ENCODE measurements at regions not wholly inside any gene's neighbourhood (a gene's known extent, or its start where the extent isn't known, plus 50 kb on each side); places are given as distances from the start of the nearest gene placed in this dataset.

DNA sequence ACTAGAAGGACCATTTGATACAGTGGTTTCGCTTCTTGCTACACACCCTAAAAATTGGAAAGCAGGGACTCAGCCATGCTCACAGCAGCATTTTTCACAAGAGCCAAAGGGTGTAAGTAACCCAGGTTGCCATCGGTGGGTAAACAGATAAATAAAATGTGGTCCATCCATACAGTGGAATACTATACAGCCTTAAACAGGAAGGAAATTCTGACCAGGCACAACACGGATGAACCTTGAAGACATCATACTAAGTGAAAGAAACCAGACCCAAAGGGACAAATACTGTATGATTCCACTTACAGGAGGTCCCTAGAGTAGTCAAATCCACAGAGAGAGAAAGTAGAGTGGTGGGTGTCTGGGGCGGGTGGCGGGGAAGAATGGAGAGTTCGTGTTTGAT is 220.9 kb downstream of the PHETA1 start:
- TF ChIP-seq CTCF (IDR thresholded peaks at IDR 0.05), result no peak
- TF ChIP-seq EP300 (IDR thresholded peaks at IDR 0.05; ENCODE audit: low read depth), result no peak
- no peak for TF ChIP-seq POLR2A (IDR thresholded peaks at IDR 0.05)
- no peak for TF ChIP-seq POLR2AphosphoS5 (IDR thresholded peaks at IDR 0.05)

Measured in transverse colon (tissue), 4 donors.